SW 1271 (cell line): ENCODE measurements at regions not wholly inside any gene's neighbourhood (a gene's known extent, or its start where the extent isn't known, plus 50 kb on each side); places are given as distances from the start of the nearest gene placed in this dataset.

Source experiments
- DNase-seq, 2 experiments: peaks; one replicate each; lab custom pipeline; 2025; lab: John Stamatoyannopoulos, UW

DNA sequence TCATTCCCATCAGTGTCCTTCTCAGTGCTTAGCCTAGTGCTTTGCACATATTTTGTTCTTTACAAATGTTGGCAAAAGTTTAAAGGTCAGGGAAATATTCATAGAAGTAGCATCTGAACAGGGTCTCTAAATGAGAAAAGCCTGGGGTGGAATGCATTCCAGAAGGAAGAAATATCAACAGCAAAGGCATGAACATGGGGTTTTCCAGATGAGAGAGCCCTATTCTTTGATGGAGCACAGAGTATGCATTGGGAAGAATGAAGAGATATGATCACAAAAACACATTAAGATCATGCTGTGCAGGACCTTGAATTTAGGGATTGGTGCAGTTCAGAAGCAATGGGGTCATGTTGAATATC is 140.2 kb downstream of the SNX19 start:
- no peak for DNase-seq

DNA sequence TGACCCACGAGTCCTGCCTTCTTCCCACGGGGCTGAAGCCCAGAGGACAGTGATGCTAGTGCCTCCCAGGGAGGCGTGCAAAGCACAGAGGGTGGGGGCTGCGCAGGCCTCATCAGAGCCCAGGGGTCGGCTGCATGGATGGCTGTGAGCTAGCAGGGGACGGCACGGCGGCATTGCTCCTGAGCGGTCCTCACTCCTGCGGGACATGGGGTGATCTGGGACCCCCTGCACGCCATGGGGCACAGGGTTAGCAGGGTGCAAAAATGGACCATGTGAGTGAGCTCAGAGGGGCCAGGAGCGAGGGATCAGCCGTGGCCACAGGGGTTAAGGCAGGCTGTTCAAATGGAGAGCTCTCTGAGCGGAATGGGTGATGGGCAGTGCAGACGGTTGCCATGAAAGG is 138.3 kb downstream of the SNX19 start:
- no peak for DNase-seq

DNA sequence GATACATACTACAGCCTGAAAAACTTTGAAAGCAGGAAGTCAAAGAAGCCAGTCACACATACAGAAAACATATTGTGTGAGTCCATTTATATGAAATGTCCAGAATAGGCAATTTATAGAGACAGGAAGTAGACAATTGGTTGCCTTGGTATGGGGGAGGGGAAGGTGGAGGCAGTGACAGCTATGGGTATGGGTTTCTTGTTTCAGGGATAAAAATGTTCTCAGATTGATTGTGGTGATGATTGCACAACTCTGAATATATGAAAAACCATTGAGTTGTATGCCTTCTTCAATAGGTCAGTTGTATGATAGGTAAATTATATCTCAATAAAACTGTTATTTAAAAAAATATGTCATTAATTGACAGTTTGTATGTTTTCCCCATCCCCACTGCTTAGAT is 137.6 kb downstream of the SNX19 start:
- DNase-seq = no peak

DNA sequence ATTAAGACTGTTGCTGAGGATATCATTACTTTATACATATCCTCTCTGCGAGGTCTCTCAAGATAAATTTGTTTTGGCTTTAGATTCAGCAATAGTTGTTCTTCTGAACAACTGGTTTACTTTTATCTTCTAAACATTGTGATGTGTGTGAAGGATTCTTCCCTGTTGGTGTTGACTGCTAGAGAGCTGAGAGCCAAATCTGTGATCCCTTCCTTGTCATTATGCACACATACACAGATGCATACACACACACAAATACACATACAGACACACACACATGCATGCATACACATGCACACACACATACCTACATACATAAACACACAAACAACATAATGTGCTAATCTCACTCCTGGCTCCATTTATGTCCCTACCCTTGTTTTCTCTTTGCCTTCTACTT is 137.0 kb downstream of the SNX19 start:
- no peak for DNase-seq

DNA sequence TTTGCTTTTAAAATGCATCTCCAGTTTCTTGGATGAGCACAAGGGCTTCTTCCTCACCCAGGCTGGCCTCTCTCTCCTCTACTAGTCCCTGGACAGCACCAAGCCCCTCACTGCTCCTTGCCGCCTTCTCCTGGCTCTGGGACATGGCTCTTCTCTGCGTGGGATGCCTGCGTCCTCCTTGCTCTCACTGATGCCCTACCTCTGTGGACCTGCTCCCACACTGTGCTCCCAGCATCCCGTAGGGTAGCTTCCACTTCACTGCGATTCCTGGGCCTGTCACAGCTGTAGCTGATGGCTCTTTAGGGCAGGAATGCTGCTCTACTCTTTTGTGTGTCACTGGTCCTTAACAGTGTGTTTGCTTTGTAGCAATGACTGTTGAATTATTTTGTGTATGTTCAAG is 136.3 kb downstream of the SNX19 start:
- DNase-seq = no peak

DNA sequence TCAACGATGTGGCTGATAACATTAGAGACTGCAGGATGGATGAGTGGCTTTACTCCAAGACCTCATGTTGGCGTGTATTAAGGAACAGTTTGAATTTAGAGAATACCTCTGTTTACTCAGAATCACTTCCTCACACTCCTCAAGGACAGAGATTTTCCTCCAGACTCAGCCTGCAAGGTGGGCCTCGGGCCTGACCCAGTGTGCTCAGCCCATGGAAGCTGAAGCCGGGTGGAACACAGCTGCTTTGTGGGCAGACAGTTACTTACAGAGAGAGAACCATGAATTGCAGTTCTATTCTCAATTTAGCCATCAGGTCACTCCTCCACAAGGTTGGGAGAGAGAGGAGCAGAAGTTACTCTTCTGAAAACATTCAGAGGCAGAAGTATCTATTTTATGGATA is 135.8 kb downstream of the SNX19 start:
- DNase-seq = no peak

DNA sequence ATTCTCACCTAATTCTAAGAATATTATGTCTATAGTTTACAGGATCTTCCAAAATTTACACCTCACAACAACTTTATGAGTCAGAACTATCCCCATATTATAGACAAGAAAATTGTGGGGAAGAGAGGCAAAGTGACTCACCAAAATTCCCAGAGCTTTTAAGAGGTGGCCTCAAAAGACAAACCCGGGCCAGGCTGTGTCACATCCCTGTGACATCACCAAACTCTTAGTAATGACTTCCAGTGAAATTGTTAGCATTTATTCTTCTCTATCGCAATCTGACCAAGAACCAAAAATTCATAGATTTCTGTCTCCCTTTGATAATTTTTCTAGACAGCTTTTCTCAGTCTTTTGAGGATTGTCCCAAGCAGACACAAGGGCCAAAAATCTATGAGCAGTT is 134.3 kb downstream of the SNX19 start:
- DNase-seq = peak in 1 of 2 experiments; percentile 46

DNA sequence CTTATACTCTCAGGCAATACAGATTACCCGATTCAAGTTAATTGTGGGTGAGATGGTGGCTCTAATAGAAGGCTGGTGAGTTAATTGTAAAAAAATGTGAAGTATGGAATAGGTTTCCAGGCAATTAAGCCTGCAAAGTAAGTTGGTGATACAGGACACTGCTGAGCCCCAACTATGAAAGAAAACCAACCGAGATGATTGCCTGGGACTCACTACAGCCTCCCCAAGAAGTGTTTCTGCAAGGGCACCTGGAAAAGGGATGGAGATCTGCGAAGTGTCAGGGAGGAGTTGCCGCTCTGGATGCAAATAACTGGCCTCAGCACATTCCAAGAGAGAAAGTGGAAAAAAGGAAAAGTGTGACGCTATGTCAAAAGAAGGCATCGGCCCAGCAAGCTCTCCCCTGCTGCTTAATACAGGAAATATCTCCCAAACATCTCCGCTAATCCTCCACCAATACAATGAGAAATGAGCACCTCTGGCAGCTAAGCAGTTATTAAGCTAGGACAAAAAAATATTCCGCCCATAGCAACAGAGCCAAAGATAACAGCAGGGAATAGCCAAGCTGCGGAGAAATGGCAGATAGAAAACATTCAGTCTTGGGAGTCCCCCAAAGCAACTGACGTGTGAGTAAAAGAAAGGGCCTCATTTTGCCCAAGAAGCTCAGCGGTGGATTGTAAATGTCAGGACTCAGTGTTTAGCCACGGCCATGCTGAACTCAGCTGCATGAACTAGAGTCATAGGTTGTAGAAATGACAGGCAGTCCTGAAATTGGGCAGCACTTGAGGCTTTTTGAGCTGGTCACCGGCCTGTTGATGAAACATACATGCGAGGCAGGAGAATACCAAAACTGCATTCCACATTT is 133.7 kb downstream of the SNX19 start:
- peak in 1 of 2 experiments; percentile 26 for DNase-seq

DNA sequence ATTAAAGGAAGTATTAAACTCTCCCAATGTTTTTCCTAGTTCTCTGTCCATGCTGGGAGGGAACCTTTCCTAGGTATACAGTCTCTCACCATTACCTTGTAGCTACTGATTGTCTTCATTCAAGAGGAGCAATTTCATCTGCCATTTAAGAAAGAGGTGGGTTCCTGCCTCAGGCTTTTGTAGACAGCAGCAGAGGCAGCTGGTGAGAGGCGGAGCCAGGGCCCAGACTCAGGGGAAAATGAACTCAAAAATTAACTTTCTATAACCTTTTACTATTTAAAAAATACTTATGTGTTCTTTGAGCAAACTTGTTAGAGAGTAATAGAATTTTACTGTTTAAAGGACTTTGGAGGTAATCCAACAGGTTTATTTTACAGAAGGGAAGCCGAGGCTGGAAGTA is 133.0 kb downstream of the SNX19 start:
- no peak for DNase-seq

DNA sequence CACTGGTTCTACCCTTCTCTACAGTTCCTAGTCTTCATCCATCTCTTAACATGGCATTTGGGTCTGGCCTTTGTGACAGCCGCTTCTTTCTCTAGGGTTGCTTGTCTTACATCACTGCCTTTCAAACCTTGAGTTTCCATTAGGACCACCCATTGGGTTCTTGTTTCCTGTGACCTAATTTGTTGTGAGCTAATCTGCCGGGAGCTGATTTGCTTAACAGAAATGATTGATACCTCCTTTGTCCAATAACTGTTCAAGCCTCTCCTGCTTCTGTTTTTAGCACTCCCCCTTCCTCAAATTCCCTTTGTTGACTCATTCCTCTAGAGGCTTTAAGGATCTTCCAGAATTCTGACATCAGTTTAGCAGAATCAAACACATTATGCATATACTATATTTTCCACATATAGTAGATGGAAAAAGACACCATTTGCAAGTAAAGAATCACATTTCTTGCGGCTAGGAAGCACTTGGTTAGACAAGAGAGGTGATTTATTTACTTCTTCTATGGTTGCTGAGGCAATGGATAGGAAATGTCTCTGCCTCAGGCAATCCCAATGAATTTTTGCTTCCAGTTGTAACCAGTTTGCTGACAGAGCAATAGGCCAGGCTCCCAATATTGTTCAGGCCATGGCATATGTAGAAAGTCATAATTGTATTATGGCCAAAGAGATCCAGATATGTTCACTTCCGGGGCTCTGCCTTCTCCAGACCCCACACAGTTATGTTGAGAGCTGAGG is 130.7 kb downstream of the SNX19 start:
- DNase-seq = no peak

DNA sequence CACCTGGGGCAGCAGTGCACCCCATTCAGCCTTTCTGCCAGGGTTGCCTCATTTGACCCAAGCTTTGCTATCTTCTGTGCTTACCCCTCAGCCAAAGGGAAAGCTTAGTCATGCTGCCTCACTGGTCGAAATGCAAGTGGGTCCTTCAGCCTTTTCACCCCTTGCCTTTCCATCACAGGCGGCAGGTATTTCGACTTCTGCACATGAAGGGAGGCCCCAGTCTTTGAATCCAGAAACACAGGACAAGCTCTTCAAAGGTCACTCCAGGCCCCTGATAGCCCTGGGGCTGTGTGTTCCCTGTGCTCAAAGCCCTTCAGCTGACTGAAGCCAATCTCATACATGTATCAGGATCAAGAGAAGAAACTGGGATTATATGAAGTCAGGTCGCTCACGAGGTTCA is 129.7 kb downstream of the SNX19 start:
- no peak for DNase-seq

DNA sequence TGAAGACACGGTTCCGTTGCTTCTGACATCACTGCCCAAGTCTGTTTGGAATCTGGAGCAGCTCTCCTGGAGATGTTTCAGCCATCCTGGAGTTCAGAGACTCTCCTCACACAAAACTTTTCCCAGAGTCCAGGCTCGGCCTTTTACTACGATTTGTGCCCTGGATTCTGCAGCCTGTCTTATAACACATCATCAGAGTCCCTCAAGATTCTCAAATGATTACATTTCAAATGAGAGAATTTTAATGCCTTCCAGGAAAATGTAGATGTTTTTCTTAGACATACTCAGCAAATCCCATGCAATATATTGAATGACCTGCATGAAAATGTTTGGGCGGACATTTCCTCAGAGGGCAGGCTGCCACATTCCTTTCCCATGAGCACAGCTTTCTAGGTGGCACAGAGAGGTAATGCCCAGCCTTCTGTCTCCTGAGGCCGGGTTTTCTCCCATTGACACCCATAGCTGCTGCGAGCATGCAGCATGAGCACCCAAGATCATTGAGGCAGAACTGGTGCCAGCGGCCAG is 129.1 kb downstream of the SNX19 start:
- no peak for DNase-seq

DNA sequence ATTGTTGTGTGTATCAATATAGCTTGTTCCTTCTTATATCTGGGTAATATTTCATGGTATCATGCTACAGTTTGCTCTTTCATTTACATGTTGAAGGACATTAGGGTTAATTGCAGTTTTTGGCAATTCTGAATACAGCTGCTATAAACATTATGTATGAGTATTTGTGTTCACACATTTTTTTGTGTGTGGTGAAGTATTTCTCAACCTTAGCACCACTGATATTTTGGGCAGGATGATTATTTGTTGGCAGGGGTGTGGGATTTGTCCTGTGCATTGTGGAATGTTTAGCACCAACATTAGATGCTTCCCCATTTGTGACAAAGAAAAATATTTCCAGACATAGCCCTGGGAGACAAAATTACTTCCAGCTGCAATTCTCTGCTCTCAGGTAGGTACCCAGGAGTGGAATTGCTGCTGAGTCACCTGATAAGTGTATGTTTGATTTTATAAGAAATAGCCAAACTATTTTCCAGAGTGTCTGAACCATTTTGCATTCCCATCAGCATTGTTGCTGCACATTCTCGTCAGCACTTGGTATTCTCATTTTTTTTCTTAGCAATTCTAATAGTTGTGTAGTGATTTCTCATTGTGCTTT is 128.2 kb downstream of the SNX19 start:
- no peak for DNase-seq

DNA sequence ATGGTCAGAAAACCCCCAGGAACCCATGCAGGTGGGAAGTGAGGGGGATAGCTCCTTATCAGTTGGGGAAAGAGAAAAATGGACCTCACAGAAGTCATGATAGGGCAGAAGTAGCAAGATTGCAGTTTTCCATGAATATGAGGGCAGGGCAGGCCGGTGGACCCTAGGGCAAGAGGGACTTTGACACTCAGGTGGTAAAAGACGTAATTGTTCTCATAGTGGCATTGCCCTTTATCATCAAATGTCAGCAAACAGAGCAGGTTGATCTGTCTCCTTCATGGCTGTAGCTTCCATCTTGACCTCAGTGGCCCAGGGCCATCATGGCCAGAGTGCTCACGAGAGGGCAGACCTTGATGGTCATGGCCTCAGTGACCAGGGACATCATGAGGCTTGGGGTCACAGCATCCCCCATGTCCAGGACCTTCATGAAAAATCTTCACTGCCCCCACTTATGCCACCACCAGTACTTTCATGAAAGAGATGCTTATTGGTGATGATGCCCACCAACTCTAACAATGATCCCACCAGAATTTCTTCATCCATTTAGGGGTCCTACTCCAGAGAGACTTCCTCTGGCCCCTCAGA is 127.1 kb downstream of the SNX19 start:
- no peak for DNase-seq

DNA sequence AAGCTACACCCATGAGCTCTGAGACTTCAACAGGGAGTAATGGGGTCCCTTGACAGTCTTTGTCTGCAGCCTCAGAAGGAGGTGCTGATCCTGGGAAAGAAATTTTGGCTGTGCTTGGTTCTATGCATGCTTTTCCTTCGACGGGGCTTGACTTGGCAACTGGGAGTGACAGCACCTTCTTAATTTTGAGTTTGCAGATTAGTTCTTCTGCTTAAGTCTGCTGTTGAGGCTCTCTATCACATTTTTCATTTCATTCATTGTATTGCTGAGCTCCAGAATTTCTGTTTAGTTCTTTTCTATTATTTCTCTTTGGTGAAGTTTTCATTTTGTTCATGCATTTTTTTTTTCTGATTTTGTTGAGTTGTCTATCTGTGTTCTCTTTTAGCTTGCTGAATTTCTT is 125.6 kb downstream of the SNX19 start:
- DNase-seq = no peak

DNA sequence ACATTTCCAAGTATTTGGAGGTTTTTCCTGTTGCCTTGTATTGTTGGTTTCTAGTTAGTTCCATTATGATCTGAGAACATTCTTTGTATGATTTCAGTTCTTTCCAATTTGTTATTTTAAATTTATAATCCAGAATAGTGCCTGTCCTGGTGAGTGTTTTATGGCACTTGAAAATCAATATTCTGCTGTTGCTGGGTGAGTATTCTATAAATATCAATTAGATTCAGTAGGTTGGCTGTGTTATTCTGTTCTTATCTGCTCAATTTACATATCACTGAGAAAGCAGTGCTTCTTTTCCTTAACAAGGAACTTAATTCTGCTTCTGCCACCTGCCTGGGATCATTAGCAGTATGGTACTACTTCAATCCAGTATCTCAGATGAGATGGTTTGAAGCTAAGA is 123.5 kb downstream of the SNX19 start:
- no peak for DNase-seq

DNA sequence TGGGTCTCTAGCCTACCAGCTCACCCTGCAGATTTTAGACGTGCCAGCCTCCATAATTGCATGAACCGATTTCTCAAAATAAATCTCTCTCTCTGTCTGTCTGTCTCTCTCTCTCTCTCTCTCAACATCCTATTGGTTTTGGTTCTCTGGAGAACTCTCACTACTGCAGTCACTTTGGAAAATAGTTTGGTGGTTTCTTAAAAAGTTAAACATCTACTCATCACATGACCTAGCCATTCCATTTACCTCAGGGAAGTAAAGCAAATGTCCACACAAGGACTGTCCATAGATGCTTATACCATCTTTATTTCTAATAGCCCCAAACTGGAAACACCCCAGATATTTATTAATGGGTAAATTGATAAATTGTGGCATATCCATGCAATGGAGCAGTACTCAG is 119.5 kb downstream of the SNX19 start:
- DNase-seq = no peak

DNA sequence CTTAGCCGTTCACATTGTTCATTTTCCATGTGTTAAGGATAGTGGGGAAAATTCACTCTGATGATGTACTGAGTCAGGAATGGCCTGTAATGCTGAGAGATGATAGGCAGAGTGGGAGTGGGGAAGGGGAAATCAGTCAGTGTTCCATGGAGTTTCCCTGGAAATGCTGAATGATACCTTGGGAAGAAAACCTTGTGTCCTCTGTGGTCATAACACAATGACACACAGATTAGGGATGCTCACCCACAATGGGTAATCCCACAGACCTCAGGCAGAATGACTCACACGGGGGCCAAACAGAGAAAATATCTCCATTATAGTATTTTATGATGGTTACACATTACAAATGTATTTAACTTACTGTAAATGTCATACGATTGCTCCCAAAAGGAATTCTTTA is 118.0 kb downstream of the SNX19 start:
- DNase-seq = no peak

DNA sequence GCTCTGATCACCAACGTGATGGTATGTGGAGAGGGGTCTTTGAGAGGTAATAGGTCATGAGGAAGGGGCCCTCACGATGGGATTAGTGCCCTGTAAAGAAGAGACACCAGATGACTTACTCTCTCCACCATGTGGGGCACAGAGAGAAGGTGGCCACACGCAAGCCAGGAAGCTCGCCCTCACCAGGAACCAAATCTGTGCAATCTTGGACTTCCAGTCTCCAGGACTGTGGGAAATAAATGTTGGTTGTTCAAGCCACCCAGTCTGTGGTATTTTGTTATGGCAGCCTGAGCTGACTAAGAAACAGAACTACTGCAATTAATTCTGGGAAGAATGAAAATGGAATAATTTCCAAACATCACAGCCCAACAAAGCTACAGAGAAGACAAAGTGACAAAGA is 117.5 kb downstream of the SNX19 start:
- DNase-seq = no peak

DNA sequence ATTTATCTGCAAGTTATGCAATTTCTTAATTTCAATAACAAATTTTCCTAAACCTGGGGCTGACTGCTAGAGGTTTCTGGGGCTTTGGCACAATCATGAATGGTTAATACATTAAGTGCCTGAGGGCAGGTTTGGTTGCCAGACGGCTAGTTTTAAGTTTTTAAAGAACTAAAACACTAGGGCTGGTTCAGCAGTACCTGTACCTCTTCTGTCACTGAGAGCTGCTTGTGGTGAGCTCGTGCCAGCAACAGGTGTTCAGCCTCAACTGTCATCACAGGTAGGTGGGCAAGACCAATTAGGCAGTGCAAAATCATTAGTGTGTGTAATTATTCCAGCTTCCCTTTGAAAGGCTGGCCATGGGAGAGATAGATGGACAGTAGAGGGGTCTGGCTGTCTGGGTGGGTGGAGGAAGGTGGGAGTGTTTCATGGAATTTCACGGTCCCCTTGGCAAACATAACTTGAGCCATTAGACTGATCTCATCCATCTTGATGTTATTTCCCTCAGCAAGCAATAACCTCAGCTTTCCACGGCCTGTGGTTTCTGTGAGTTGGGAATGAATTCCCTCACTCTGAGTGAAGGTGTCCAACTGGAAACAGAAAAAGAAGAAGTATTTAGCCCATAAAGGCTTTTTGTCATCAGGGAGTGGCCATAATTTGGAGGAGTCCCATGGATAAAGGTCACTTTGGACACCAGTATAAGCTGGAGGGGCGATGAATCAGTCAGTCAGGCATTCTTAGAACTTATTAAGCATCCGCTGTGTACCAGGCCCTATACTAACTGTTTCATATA is 114.8 kb downstream of the SNX19 start:
- DNase-seq = no peak

DNA sequence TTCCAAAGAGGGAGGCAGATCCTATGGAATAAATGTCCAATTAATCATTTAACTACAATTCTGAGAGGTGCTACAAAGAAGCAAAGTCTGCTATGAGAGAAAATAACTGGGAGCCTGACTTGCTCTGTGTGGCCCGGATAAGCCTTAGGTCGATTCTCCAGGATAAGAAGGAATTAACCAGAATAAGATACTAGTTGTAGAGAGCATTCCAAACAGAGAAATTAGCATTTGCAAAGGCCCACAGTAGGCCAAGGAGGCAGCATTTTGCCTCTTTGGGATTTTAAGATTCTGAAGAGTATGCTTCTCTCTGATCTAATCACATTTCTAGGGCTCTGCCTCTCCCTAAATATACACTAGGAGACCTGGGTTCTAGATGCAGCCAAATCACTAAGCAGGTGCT is 113.7 kb downstream of the SNX19 start:
- no peak for DNase-seq
